ENCODE measurements at regions not wholly inside any gene's neighbourhood (a gene's known extent, or its start where the extent isn't known, plus 50 kb on each side); places are given as distances from the start of the nearest gene placed in this dataset.

GRCh38 chr3:105157067-105157765 is 209.5 kb upstream of the ALCAM start:
- no peak overlapping the region for H3K27ac Mint-ChIP-seq
- no peak for TF ChIP-seq CTCF (IDR thresholded peaks at IDR 0.05; ENCODE audit: unreplicated experiment in 3 of 3)
- H3K4me3 Mint-ChIP-seq = no peak overlapping the region
- H3K4me1 Mint-ChIP-seq = no peaks in the 10 kb centered on the region
- no peaks in the 10 kb centered on the region for H3K36me3 Mint-ChIP-seq (ENCODE audit: low read depth)
- no peaks in the 10 kb centered on the region for H3K27me3 Mint-ChIP-seq (ENCODE audit: low read depth)
- no peaks in the 10 kb centered on the region for H3K9me3 Mint-ChIP-seq

GRCh38 chr3:105157766-105158085 is 209.0 kb upstream of the ALCAM start:
- no peaks in the 10 kb centered on the region for H3K36me3 Mint-ChIP-seq (ENCODE audit: low read depth)
- H3K4me3 Mint-ChIP-seq = no peak overlapping the region
- H3K9me3 Mint-ChIP-seq = no peaks in the 10 kb centered on the region
- no peaks in the 10 kb centered on the region for H3K4me1 Mint-ChIP-seq
- no peak for TF ChIP-seq CTCF (IDR thresholded peaks at IDR 0.05; ENCODE audit: unreplicated experiment in 3 of 3)
- no peaks in the 10 kb centered on the region for H3K27me3 Mint-ChIP-seq (ENCODE audit: low read depth)
- H3K27ac Mint-ChIP-seq = no peak overlapping the region

GRCh38 chr3:105158286-105158685 is 208.4 kb upstream of the ALCAM start:
- Mint-ChIP-seq H3K4me1 (no peaks in the 10 kb centered on the region), H3K4me3 (no peak overlapping the region), H3K36me3 (ENCODE audit: low read depth) (no peaks in the 10 kb centered on the region), H3K9me3 (no peaks in the 10 kb centered on the region), H3K27ac (no peak overlapping the region), H3K27me3 (ENCODE audit: low read depth) (no peaks in the 10 kb centered on the region)
- TF ChIP-seq CTCF (IDR thresholded peaks at IDR 0.05; ENCODE audit: unreplicated experiment in 3 of 3) = no peak

GRCh38 chr3:105162448-105162847 is 204.3 kb upstream of the ALCAM start:
- Mint-ChIP-seq H3K36me3 (ENCODE audit: low read depth) (no peaks in the 10 kb centered on the region), H3K27ac (no peak overlapping the region), H3K4me3 (no peak overlapping the region), H3K9me3 (no peaks in the 10 kb centered on the region), H3K27me3 (ENCODE audit: low read depth) (no peaks in the 10 kb centered on the region), H3K4me1 (no peaks in the 10 kb centered on the region)
- no peak for TF ChIP-seq CTCF (IDR thresholded peaks at IDR 0.05; ENCODE audit: unreplicated experiment in 3 of 3)

GRCh38 chr3:105166893-105167292 is 199.8 kb upstream of the ALCAM start:
- no peak for TF ChIP-seq CTCF (IDR thresholded peaks at IDR 0.05; ENCODE audit: unreplicated experiment in 3 of 3)
- no peak overlapping the region for H3K27ac Mint-ChIP-seq
- no peaks in the 10 kb centered on the region for H3K27me3 Mint-ChIP-seq (ENCODE audit: low read depth)
- no peak overlapping the region for H3K4me3 Mint-ChIP-seq
- H3K9me3 Mint-ChIP-seq = no peaks in the 10 kb centered on the region
- H3K4me1 Mint-ChIP-seq = no peaks in the 10 kb centered on the region
- H3K36me3 Mint-ChIP-seq (ENCODE audit: low read depth) = no peaks in the 10 kb centered on the region

GRCh38 chr3:105170423-105170822 is 196.3 kb upstream of the ALCAM start:
- H3K27me3 Mint-ChIP-seq (ENCODE audit: low read depth) = no peaks in the 10 kb centered on the region
- H3K9me3 Mint-ChIP-seq = no peaks in the 10 kb centered on the region
- no peak for TF ChIP-seq CTCF (IDR thresholded peaks at IDR 0.05; ENCODE audit: unreplicated experiment in 3 of 3)
- no peak overlapping the region for H3K27ac Mint-ChIP-seq
- no peaks in the 10 kb centered on the region for H3K4me1 Mint-ChIP-seq
- H3K4me3 Mint-ChIP-seq = no peak overlapping the region
- no peaks in the 10 kb centered on the region for H3K36me3 Mint-ChIP-seq (ENCODE audit: low read depth)
